ENCODE measurements at regions not wholly inside any gene's neighbourhood (a gene's known extent, or its start where the extent isn't known, plus 50 kb on each side); places are given as distances from the start of the nearest gene placed in this dataset.
"Not testable (repeated sequence)": the region's sequence is repeated elsewhere in the genome, so short reads cannot be mapped to it uniquely, and the experiment has no call there.

GRCh38 chr19:5244351-5244750, 96.3 kb downstream of the PTPRS start:
- no peaks in the 10 kb centered on the region for H3K9me3 ChIP-seq (ENCODE audit: control insufficient read depth in 4 of 4, low read length in 3 of 4)
- no peak overlapping the region for H3K9ac ChIP-seq (ENCODE audit: low read depth in 1 of 2, low read length in 2 of 2)
- TF ChIP-seq FOXA1 (IDR thresholded peaks at IDR 0.05) (no peak), RXRA (IDR thresholded peaks at IDR 0.05) (no peak), TAF1 (conservative IDR thresholded peaks at IDR 0.05) (no peak), GABPA (IDR thresholded peaks at IDR 0.05 in 1 of 2, conservative IDR thresholded peaks at IDR 0.05 in 1 of 2) (no peak)
- no peak overlapping the region for H3K27ac ChIP-seq (ENCODE audit: low read depth in 1 of 2, low read length in 2 of 2)
- H3K4me3 ChIP-seq (ENCODE audit: low read depth in 1 of 3, low read length in 3 of 3): no peak overlapping the region
- H3K27me3 ChIP-seq (ENCODE audit: control insufficient read depth in 4 of 4, insufficient read depth in 4 of 4, low read length in 3 of 4): no peaks in the 10 kb centered on the region
- no peaks in the 10 kb centered on the region for H3K36me3 ChIP-seq (ENCODE audit: control insufficient read depth in 4 of 4, insufficient read depth in 3 of 4, low read depth in 1 of 4, low read length in 3 of 4)
- DNase-seq (ENCODE audit: low spot score): no peak
- 97% methylated on average over 11 of the region's 11 CpGs for WGBS
- no peaks in the 10 kb centered on the region for H3K4me1 ChIP-seq (ENCODE audit: control insufficient read depth in 4 of 4, insufficient read depth in 4 of 4, low read length in 3 of 4)

- H3K36me3 ChIP-seq (ENCODE audit: control insufficient read depth in 4 of 4, insufficient read depth in 3 of 4, low read depth in 1 of 4, low read length in 3 of 4): no peaks in the 10 kb centered on the region
- no peaks in the 10 kb centered on the region for H3K27me3 ChIP-seq (ENCODE audit: control insufficient read depth in 4 of 4, insufficient read depth in 4 of 4, low read length in 3 of 4)
- H3K9ac ChIP-seq (ENCODE audit: low read depth in 1 of 2, low read length in 2 of 2): no peak overlapping the region
- DNase-seq (ENCODE audit: low spot score): no peak
- no peaks in the 10 kb centered on the region for H3K4me1 ChIP-seq (ENCODE audit: control insufficient read depth in 4 of 4, insufficient read depth in 4 of 4, low read length in 3 of 4)
- H3K9me3 ChIP-seq (ENCODE audit: control insufficient read depth in 4 of 4, low read length in 3 of 4): no peaks in the 10 kb centered on the region
- no peak overlapping the region for H3K4me3 ChIP-seq (ENCODE audit: low read depth in 1 of 3, low read length in 3 of 3)
- TF ChIP-seq ZBTB33 (IDR thresholded peaks at IDR 0.05) (no peak), FOXA1 (IDR thresholded peaks at IDR 0.05) (no peak), TAF1 (conservative IDR thresholded peaks at IDR 0.05) (no peak), RXRA (IDR thresholded peaks at IDR 0.05) (no peak), JUND (IDR thresholded peaks at IDR 0.05) (no peak), EGR1 (IDR thresholded peaks at IDR 0.05; ENCODE audit: low read depth in 2 of 2) (no peak), HNF4A (conservative IDR thresholded peaks at IDR 0.05) (no peak), YY1 (IDR thresholded peaks at IDR 0.05) (no peak), FOXA2 (IDR thresholded peaks at IDR 0.05) (no peak), HNF4G (IDR thresholded peaks at IDR 0.05) (no peak), SP1 (IDR thresholded peaks at IDR 0.05) (no peak), RAD21 (IDR thresholded peaks at IDR 0.05) (no peak), GABPA (IDR thresholded peaks at IDR 0.05 in 1 of 2, conservative IDR thresholded peaks at IDR 0.05 in 1 of 2) (no peak)
- TF ChIP-seq, protein P1, sequence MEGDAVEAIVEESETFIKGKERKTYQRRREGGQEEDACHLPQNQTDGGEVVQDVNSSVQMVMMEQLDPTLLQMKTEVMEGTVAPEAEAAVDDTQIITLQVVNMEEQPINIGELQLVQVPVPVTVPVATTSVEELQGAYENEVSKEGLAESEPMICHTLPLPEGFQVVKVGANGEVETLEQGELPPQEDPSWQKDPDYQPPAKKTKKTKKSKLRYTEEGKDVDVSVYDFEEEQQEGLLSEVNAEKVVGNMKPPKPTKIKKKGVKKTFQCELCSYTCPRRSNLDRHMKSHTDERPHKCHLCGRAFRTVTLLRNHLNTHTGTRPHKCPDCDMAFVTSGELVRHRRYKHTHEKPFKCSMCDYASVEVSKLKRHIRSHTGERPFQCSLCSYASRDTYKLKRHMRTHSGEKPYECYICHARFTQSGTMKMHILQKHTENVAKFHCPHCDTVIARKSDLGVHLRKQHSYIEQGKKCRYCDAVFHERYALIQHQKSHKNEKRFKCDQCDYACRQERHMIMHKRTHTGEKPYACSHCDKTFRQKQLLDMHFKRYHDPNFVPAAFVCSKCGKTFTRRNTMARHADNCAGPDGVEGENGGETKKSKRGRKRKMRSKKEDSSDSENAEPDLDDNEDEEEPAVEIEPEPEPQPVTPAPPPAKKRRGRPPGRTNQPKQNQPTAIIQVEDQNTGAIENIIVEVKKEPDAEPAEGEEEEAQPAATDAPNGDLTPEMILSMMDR (IDR thresholded peaks at IDR 0.05; ENCODE audit: low read depth, low read length, missing input control): no peak
- TF ChIP-seq, protein P2, sequence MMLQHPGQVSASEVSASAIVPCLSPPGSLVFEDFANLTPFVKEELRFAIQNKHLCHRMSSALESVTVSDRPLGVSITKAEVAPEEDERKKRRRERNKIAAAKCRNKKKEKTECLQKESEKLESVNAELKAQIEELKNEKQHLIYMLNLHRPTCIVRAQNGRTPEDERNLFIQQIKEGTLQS (IDR thresholded peaks at IDR 0.05): no peak
- TF ChIP-seq, protein P3, sequence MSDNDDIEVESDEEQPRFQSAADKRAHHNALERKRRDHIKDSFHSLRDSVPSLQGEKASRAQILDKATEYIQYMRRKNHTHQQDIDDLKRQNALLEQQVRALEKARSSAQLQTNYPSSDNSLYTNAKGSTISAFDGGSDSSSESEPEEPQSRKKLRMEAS (IDR thresholded peaks at IDR 0.05): no peak
- TF ChIP-seq, protein P4, sequence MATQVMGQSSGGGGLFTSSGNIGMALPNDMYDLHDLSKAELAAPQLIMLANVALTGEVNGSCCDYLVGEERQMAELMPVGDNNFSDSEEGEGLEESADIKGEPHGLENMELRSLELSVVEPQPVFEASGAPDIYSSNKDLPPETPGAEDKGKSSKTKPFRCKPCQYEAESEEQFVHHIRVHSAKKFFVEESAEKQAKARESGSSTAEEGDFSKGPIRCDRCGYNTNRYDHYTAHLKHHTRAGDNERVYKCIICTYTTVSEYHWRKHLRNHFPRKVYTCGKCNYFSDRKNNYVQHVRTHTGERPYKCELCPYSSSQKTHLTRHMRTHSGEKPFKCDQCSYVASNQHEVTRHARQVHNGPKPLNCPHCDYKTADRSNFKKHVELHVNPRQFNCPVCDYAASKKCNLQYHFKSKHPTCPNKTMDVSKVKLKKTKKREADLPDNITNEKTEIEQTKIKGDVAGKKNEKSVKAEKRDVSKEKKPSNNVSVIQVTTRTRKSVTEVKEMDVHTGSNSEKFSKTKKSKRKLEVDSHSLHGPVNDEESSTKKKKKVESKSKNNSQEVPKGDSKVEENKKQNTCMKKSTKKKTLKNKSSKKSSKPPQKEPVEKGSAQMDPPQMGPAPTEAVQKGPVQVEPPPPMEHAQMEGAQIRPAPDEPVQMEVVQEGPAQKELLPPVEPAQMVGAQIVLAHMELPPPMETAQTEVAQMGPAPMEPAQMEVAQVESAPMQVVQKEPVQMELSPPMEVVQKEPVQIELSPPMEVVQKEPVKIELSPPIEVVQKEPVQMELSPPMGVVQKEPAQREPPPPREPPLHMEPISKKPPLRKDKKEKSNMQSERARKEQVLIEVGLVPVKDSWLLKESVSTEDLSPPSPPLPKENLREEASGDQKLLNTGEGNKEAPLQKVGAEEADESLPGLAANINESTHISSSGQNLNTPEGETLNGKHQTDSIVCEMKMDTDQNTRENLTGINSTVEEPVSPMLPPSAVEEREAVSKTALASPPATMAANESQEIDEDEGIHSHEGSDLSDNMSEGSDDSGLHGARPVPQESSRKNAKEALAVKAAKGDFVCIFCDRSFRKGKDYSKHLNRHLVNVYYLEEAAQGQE (IDR thresholded peaks at IDR 0.05): no peak
- WGBS: 98% methylated on average over 40 of the region's 40 CpGs
- H3K27ac ChIP-seq (ENCODE audit: low read depth in 1 of 2, low read length in 2 of 2): no peak overlapping the region
Observed at GRCh38 chr19:5243878-5244277, 96.7 kb downstream of the PTPRS start.

GRCh38 chr19:5241896-5242295, 98.7 kb downstream of the PTPRS start:
- not testable (repeated sequence) for H3K36me3 ChIP-seq (ENCODE audit: control insufficient read depth in 4 of 4, insufficient read depth in 3 of 4, low read depth in 1 of 4, low read length in 3 of 4); H3K4me1 ChIP-seq (ENCODE audit: control insufficient read depth in 4 of 4, insufficient read depth in 4 of 4, low read length in 3 of 4); H3K9me3 ChIP-seq (ENCODE audit: control insufficient read depth in 4 of 4, low read length in 3 of 4); H3K27me3 ChIP-seq (ENCODE audit: control insufficient read depth in 4 of 4, insufficient read depth in 4 of 4, low read length in 3 of 4); H3K4me3 ChIP-seq (ENCODE audit: low read depth in 1 of 3, low read length in 3 of 3); H3K27ac ChIP-seq (ENCODE audit: low read depth in 1 of 2, low read length in 2 of 2); DNase-seq (ENCODE audit: low spot score); H3K9ac ChIP-seq (ENCODE audit: low read depth in 1 of 2, low read length in 2 of 2)
- 94% methylated on average over 9 of the region's 9 CpGs for WGBS

Data from liver (tissue), 8 donors.